T-cell (primary cell): ENCODE measurements at regions not wholly inside any gene's neighbourhood (a gene's known extent, or its start where the extent isn't known, plus 50 kb on each side); places are given as distances from the start of the nearest gene placed in this dataset.

Source experiments
- ATAC-seq, 4 experiments: fragments of 200-7000 bp in 3 of 4; fragments of 150-1000 bp in 1 of 4; cut with Tn5 transposase; replicated peaks in 1 of 4; 1 replicate in 3 of 4; 2 replicates in 1 of 4; pipeline ENCODE4 v1.10.0; 2021; ENCODE audit warnings: moderate library complexity in 3 of 4, mild to moderate bottlenecking in 2 of 4, moderate number of reproducible peaks in 1 of 4
- CTCF ChIA-PET, 2 donors: fragments of 300-600 bp; sonication (Branson Sonifier 250); formaldehyde crosslinking; loops; one replicate each; lab custom pipeline; 2022; ENCODE audit warnings: antibody characterized with exemption in 2 of 2; lab: Charles Lee
- POLR2A ChIA-PET, 2 donors: fragments of 300-600 bp; sonication (Branson Sonifier 250); formaldehyde crosslinking; loops; one replicate each; lab custom pipeline; 2022; ENCODE audit warnings: antibody characterized with exemption in 2 of 2; lab: Charles Lee
- DNase-seq, 35 experiments: peaks; one replicate each; pipeline versions ENCODE4 v3.0.0 to v3.0.0-alpha.2; 2013 to 2023
- H3K27ac ChIP-seq: one replicate; pipeline ENCODE4 v1.5.1; 2013; ENCODE audit warnings: low read length
- H3K27me3 ChIP-seq, 2 experiments: replicated peaks in 1 of 2; 1 replicate in 1 of 2; 2 replicates in 1 of 2; pipeline versions ENCODE4 v1.6.1 to v1.7.0; 2013; ENCODE audit warnings: low read length in 1 of 2, mixed read lengths in 1 of 2; ENCODE audit not compliant: control insufficient read depth in 2 of 2, insufficient read depth in 2 of 2; ENCODE audit errors: extremely low read depth in 1 of 2
- H3K36me3 ChIP-seq, 2 donors: 1 replicate in 1 of 2; 2 replicates in 1 of 2; pipeline versions ENCODE4 v1.6.1 to v1.7.0; 2013; ENCODE audit warnings: low read length in 1 of 2; ENCODE audit not compliant: control insufficient read depth in 2 of 2, insufficient read depth in 1 of 2; ENCODE audit errors: extremely low read depth in 1 of 2
- H3K4me1 ChIP-seq, 2 experiments: 1 replicate in 1 of 2; 2 replicates in 1 of 2; pipeline versions ENCODE4 v1.6.1 to v1.7.0; 2013; ENCODE audit warnings: low read length in 2 of 2, mixed read lengths in 1 of 2; ENCODE audit not compliant: insufficient read depth in 2 of 2, control insufficient read depth in 1 of 2; ENCODE audit errors: extremely low read depth in 1 of 2
- H3K4me3 ChIP-seq, 2 donors: 1 replicate in 1 of 2; 2 replicates in 1 of 2; pipeline versions ENCODE4 v1.5.1 to v1.7.0; 2013; ENCODE audit warnings: mild to moderate bottlenecking in 2 of 2, low read length in 1 of 2, moderate library complexity in 1 of 2; ENCODE audit not compliant: control insufficient read depth in 1 of 2; ENCODE audit errors: extremely low read depth in 1 of 2
- H3K9me3 ChIP-seq: 2 replicates; pipeline ENCODE4 v1.7.0; 2013
- H3K27ac Mint-ChIP-seq, 2 donors: one replicate each; pipeline ENCODE4 v1.8.0; 2020 to 2021; ENCODE audit warnings: mild to moderate bottlenecking in 2 of 2, mixed read lengths in 2 of 2
- H3K27me3 Mint-ChIP-seq, 2 donors: one replicate each; pipeline ENCODE4 v1.8.0; 2021 to 2022; ENCODE audit warnings: mixed read lengths in 2 of 2
- H3K36me3 Mint-ChIP-seq: one replicate; pipeline ENCODE4 v1.8.0; 2021; ENCODE audit warnings: mixed read lengths
- H3K4me1 Mint-ChIP-seq, 3 donors: one replicate each; pipeline ENCODE4 v1.8.0; 2020 to 2022; ENCODE audit warnings: mixed read lengths in 3 of 3, mild to moderate bottlenecking in 1 of 3
- H3K4me3 Mint-ChIP-seq, 3 donors: one replicate each; pipeline ENCODE4 v1.8.0; 2020 to 2022; ENCODE audit warnings: mild to moderate bottlenecking in 3 of 3, mixed read lengths in 3 of 3, moderate library complexity in 3 of 3
- H3K9me3 Mint-ChIP-seq, 3 donors: one replicate each; pipeline ENCODE4 v1.8.0; 2020 to 2022; ENCODE audit warnings: mixed read lengths in 3 of 3
- WGBS: methylation state at CpG from one replicate; pipeline ENCODE4 v1.1.5; 2013; ENCODE audit warnings: missing lambda C conversion rate; ENCODE audit not compliant: insufficient coverage; 5-methylcytosine and 5-hydroxymethylcytosine counted together

DNA sequence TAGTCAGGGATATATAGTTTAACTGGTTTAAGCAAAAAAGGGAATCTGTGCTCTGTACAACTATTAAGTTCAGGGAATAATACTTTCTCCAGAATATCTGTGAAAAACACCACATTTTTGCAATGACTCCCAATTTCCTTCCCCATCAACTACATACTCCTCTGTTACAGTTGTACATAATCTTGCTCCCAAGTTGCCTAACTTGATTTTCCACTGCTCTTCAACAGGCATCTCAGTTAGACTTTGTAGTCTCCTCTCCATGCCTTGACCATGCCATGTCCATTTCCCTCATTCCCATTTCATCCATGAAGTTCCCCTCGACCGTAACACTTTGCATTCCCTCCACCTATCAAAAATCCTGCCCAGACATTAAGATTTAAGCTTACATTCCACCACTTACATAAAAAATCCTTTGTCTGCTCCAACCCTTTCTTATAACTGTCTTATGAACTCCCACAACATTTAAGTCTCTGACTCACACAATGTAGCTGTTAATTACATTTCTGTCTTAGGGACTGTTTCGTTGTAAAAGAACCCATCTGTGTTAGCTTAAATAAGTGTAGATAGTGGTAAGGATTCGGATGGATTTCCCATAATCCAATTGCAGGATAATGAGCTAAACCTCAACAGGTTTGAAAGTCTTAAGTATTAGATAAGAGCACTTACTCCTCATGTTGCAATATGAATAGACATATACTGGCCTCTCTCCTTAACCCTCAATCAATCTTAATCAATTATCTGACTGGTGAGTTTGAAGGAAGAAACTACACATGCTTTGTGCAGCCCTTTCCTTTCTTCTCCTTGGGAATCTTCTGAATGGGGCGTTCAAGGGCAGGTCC is 156.5 kb downstream of the PAWR start:
- 83% methylated on average over 2 of the region's 5 CpGs for WGBS
- H3K9me3 ChIP-seq, result no peaks in the 10 kb centered on the region
- Mint-ChIP-seq H3K4me3 (no peak overlapping the region), H3K27ac (no peak overlapping the region), H3K27me3 (no peaks in the 10 kb centered on the region), H3K36me3 (no peaks in the 10 kb centered on the region), H3K4me1 (no peaks in the 10 kb centered on the region), H3K9me3 (no peaks in the 10 kb centered on the region)
- H3K4me1 ChIP-seq, result no peaks in the 10 kb centered on the region
- no peak for ATAC-seq
- no peak for DNase-seq
- no peaks in the 10 kb centered on the region for H3K36me3 ChIP-seq
- H3K4me3 ChIP-seq, result no peak overlapping the region
- ChIA-PET CTCF (no interaction called here), POLR2A (no interaction called here)
- no peaks in the 10 kb centered on the region for H3K27me3 ChIP-seq
- no peak overlapping the region for H3K27ac ChIP-seq

DNA sequence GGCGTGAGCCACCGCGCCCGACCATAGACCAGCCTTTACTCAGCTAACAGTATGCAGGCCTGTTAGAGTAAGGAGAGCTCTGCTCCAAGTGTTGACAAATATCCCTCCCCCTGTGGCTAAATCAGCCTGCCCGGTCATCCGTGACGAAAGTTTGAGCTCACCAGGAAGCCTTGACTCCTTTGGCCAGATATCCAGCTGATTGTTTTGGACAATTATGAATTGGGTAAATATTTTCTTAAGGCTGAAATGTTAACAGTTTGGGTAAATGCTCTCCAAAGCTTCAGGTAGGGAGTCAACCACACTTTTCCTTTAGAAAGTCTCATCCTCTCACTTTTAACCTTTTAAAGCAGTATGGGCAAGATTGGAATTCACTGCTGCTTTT is 157.9 kb downstream of the PAWR start:
- Histone ChIP-seq H3K4me3 (no peak overlapping the region), H3K9me3 (no peaks in the 10 kb centered on the region), H3K4me1 (no peaks in the 10 kb centered on the region), H3K27ac (no peak overlapping the region), H3K27me3 (no peaks in the 10 kb centered on the region), H3K36me3 (no peaks in the 10 kb centered on the region)
- no peaks in the 10 kb centered on the region for H3K36me3 Mint-ChIP-seq
- no peak overlapping the region for H3K4me3 Mint-ChIP-seq
- no peak for DNase-seq
- POLR2A ChIA-PET, result no interaction called here
- no CpG with 5 or more reads among the region's 7 CpGs for WGBS
- no peaks in the 10 kb centered on the region for H3K4me1 Mint-ChIP-seq
- H3K9me3 Mint-ChIP-seq, result no peaks in the 10 kb centered on the region
- H3K27ac Mint-ChIP-seq, result no peak overlapping the region
- CTCF ChIA-PET, result no interaction called here
- H3K27me3 Mint-ChIP-seq, result no peaks in the 10 kb centered on the region
- no peak for ATAC-seq

DNA sequence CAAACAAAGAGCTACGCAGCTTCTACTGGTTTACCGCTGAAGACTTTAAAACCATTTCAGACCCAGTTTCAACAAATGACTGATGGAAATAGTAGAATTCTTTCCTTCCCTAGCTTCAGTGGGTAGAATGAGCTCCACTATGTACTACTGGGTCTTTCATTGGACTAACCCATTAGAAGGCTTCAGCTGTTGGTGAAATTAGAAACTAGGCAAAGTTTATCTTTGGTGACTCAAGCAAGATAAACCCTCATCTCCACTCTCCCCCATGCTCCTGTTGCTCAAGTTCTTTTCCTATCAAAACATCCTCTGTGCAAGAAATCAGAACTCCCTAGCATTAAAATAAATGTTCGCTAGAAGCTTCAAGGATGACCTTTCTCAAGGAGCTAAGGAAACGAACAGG is 159.2 kb downstream of the PAWR start:
- no peaks in the 10 kb centered on the region for H3K36me3 Mint-ChIP-seq
- no peak overlapping the region for H3K4me3 Mint-ChIP-seq
- no CpG with 5 or more reads among the region's 4 CpGs for WGBS
- POLR2A ChIA-PET, result no interaction called here
- DNase-seq, result no peak
- H3K9me3 Mint-ChIP-seq, result no peaks in the 10 kb centered on the region
- H3K27ac ChIP-seq, result no peak overlapping the region
- no peaks in the 10 kb centered on the region for H3K27me3 Mint-ChIP-seq
- no peaks in the 10 kb centered on the region for H3K4me1 Mint-ChIP-seq
- H3K4me3 ChIP-seq, result no peak overlapping the region
- H3K9me3 ChIP-seq, result no peaks in the 10 kb centered on the region
- no peak overlapping the region for H3K27ac Mint-ChIP-seq
- H3K36me3 ChIP-seq, result no peaks in the 10 kb centered on the region
- CTCF ChIA-PET, result no interaction called here
- no peaks in the 10 kb centered on the region for H3K27me3 ChIP-seq
- no peaks in the 10 kb centered on the region for H3K4me1 ChIP-seq
- no peak for ATAC-seq

DNA sequence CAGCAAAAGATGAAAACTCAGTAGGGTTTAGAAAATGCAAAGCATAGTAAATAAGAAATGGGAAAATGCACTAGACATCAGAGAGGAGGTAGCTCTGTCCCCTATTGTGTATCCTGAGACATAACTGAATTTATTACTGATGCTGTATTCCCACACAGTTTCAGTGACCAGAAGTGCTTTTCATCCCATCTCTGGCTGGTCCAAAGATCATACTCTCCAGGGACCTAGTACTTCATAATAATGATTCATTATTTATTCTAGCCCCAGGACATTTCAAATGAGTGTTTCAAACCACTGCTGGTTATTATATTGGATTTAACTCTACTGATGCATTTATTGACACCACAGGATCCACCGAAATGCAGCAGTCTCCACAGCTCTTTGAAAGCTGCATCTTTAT is 163.3 kb downstream of the PAWR start:
- Histone ChIP-seq H3K27me3 (no peaks in the 10 kb centered on the region), H3K27ac (no peak overlapping the region), H3K36me3 (no peaks in the 10 kb centered on the region), H3K4me1 (no peaks in the 10 kb centered on the region), H3K4me3 (no peak overlapping the region), H3K9me3 (no peaks in the 10 kb centered on the region)
- Mint-ChIP-seq H3K36me3 (no peaks in the 10 kb centered on the region), H3K4me1 (no peaks in the 10 kb centered on the region), H3K27me3 (no peaks in the 10 kb centered on the region), H3K4me3 (no peak overlapping the region), H3K9me3 (no peaks in the 10 kb centered on the region), H3K27ac (no peak overlapping the region)
- DNase-seq (no peak), ATAC-seq (no peak)
- no CpG with 5 or more reads among the region's 1 CpG for WGBS
- ChIA-PET CTCF (no interaction called here), POLR2A (no interaction called here)

DNA sequence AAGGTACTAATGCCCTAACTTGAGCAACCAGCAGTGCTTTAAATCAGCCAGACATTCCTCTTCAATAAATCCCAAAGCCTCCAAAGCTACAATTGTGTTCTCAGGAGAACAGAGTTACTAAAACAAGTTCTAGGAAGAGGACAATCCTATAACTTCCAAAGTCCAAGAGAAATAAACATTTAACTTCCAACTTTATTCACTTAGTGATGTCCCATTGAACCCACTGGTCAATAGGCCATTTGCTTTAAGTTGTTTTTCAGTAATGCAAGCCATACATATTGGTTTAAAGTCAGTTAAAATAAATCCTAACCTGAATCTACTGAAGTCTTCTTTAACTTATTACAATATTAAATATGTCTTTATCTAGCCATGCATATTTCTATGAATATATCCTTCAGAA is 165.4 kb downstream of the PAWR start:
- Mint-ChIP-seq H3K4me3 (no peak overlapping the region), H3K9me3 (no peaks in the 10 kb centered on the region), H3K27ac (no peak overlapping the region), H3K36me3 (no peaks in the 10 kb centered on the region), H3K4me1 (no peaks in the 10 kb centered on the region), H3K27me3 (no peaks in the 10 kb centered on the region)
- DNase-seq, result no peak
- Histone ChIP-seq H3K4me3 (no peak overlapping the region), H3K4me1 (no peaks in the 10 kb centered on the region), H3K9me3 (no peaks in the 10 kb centered on the region), H3K27me3 (no peaks in the 10 kb centered on the region), H3K27ac (no peak overlapping the region), H3K36me3 (no peaks in the 10 kb centered on the region)
- POLR2A ChIA-PET, result no interaction called here
- ATAC-seq, result no peak
- CTCF ChIA-PET, result interaction anchor here in 1 of 2 donors (0.9 kb wide), 1 partner anchor 20 kb away, joined by 3 read pairs; no protein-coding TSS in a partner anchor

DNA sequence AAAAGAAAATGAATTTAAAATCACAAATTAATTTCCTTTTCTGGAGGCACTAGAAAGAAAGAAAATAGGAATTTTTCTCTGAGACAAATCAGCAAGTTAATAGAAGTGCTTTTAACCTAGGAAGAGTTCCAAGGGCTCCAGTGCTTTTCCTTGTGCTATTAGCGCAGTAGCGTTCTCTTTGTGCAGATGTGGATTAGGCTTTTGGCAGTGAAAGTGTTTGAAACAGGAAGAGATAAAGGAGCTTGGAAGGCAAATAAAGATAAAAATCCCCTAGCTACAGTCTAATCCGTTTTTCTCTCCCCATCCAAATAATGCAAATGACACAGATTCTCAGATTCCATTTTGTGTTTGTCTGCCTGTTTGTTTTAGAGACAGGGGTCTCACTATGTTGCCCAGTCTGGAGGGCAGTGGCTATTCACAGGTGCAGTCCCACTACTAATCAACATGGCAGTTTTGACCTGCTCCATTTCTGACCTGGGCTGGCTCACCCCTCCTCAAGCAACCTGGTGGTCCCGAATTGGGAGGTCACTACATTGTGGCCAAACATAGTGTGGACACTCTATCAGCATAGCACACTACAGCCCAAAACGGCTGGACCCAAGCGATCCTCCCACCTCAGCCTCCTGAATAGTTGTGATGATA is 166.1 kb downstream of the PAWR start:
- no peak for ATAC-seq
- Histone ChIP-seq H3K27me3 (no peaks in the 10 kb centered on the region), H3K27ac (no peak overlapping the region), H3K36me3 (no peaks in the 10 kb centered on the region), H3K4me3 (no peak overlapping the region), H3K9me3 (no peaks in the 10 kb centered on the region), H3K4me1 (no peaks in the 10 kb centered on the region)
- Mint-ChIP-seq H3K4me1 (no peaks in the 10 kb centered on the region), H3K27ac (no peak overlapping the region), H3K36me3 (no peaks in the 10 kb centered on the region), H3K4me3 (no peak overlapping the region), H3K27me3 (no peaks in the 10 kb centered on the region), H3K9me3 (no peaks in the 10 kb centered on the region)
- ChIA-PET POLR2A (no interaction called here), CTCF (interaction anchor here in 1 of 2 donors (0.9 kb wide), 1 partner anchor 19 kb away, joined by 3 read pairs; no protein-coding TSS in a partner anchor)
- no CpG with 5 or more reads among the region's 6 CpGs for WGBS
- no peak for DNase-seq
